ENCODE measurements at regions not wholly inside any gene's neighbourhood (a gene's known extent, or its start where the extent isn't known, plus 50 kb on each side); places are given as distances from the start of the nearest gene placed in this dataset.

DNA sequence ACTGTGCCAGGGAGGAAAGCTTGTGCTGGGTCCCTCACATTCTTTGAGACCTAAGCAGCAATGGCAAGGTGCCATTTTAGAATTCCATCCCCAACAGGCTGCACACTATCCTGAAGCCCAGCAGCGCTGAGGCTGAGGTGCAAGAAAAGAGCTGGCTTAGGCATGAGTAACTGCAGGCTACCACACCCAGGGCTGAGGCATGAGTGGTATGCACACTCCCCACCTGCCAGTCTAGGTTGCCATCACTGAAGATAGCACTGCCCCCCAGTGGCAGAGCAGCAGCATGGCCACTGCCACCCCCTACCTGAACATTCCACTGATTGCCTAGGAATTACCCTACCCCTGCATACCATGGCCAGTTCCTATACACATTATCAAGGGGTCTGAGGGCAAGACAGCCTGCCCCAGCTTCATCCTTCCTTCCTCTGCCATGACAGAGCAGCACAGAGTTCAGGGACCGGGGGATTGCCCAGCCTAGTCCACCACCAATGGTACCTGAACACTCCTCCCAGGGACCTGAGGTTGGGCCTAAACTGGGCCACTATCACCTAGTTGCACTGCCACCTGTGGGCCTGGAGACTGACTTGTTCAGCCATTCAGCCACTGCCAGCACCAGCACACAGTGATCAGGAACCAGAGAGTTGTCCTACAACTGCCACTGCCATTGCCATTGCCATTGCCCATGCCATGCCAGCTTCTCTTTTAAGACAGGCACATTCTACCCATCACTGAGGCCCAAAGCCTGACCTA, 129.8 kb downstream of the SATB1 start:
- peak; percentile 88 for DNase-seq (ENCODE audit: low spot score)

- no peak for DNase-seq (ENCODE audit: low spot score)
These were observed 135.0 kb downstream of the SATB1 start for GRCh38 chr3:18290157-18290556.

DNA sequence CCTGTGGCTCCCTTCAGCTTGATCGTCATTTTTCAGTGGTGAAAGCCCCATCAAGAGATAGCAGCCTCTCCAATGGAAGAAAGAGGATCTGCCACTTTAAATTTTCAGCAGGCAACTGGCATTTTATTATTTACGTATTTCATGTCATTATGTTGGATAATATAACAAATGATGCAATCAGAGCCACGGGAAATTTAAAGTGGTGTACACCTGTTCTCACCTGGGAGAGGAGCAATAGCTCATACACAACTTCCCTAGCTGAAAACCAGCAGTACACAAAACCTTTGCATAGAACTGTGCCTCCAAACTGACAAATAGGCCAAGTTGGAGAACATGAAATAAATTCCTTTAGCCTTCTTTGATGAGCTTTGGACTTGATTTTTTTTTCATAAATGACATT, 136.9 kb downstream of the SATB1 start:
- no peak for DNase-seq (ENCODE audit: low spot score)

DNA sequence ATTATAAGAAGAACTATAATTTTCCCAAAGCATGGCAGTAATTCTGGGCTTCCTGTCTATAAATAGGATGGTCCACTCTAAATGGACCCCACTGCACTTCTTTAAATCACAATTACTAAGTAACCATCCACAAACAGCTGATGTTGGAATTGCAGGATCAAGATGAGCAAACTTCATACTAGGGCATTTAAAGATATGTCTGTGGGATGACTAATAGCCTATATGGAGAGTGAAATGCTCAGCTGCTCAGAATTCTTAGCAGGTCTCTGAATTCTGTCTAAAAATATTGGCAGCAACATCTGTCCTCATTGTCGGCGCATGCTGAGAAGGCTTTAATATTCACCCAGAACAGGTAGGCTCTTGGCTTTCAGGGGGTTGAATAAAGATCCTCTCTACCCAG, 140.4 kb downstream of the SATB1 start:
- no peak for DNase-seq (ENCODE audit: low spot score)

GRCh38 chr3:18283680-18284079, 141.5 kb downstream of the SATB1 start:
- no peak for DNase-seq (ENCODE audit: low spot score)

- DNase-seq (ENCODE audit: low spot score): no peak
These were observed 142.6 kb downstream of the SATB1 start for GRCh38 chr3:18282507-18282906.

GRCh38 chr3:18279226-18279737, 145.9 kb downstream of the SATB1 start:
- no peak for DNase-seq (ENCODE audit: low spot score)

DNA sequence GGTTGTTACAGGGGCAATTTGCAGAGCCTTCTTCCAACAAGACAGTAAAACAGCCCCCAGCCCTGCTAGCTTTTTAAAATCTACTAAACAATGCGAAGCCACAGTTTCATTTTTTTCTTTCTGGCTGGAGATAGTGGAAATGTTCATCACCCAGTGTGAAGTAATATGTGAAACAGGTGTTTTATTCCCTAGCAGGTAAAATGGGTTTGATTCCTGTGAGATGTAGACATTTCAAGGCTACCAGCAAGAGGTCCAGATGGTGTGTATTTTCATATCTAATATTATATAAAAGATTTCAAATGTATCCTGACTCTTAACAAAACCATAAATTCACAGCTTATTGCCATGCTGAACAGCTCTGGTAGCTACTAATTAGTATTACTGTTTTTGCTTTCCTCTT, 160.3 kb downstream of the SATB1 start:
- no peak for DNase-seq (ENCODE audit: low spot score)

- no peak for DNase-seq (ENCODE audit: low spot score)
These were observed 160.8 kb downstream of the SATB1 start for GRCh38 chr3:18264361-18264760.

- no peak for DNase-seq (ENCODE audit: low spot score)
These were observed 166.6 kb downstream of the SATB1 start for GRCh38 chr3:18258492-18258891.

DNA sequence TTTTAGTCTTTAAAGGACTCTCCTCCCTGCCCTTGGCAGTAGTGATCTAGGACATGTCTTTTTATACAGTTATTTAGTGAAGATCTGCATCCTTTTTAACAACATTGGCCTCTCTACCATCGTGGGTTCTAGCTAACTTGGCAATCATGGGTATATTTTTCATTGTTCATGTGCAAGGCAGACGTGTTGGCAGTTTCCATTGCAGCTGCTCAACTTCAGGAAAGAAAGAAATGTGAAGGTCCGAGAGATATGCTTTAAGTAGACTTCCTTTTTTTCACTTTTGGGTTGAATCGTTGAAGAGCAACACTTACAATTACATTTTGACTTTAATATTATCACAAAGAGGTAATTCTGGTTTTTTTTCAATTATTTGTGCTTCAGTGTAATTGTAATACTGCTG, 172.6 kb downstream of the SATB1 start:
- DNase-seq (ENCODE audit: low spot score): no peak

DNA sequence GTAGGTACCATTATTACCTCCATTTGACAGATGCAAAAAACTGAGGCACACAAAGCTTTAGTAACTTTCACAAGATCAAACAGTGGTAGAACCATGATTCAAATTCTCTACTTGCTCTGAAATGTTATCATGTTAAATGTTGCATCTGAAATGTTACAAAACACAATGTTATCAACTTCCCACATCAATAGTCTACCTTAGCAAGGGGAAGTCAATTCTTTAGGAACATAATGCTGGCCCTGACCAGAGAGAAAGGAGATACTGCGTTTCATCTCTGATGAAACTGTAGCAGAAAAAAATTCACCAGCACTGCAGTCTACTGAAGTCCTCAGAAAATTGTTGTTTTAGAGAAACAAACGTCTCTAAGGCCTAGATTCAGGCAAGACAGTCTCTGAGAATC, 174.1 kb downstream of the SATB1 start:
- DNase-seq (ENCODE audit: low spot score): no peak

DNA sequence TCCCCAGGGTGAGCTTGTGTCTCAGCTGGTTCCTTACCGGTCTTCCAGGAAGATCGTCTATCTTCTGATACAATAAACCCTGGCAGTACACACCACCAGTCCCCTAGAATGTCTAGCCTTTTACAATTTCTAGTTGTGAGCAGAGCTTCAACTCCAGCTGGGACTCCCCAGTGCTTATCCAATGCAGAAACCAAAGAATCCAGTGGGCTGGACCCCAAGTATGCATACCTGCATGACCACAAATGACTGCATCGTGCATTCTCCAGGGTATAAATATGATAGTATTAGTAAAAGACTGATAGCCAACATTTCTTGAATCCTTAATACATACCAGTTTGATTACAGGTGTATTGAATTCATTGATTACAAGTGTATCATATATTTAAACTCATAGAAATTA, 176.0 kb downstream of the SATB1 start:
- DNase-seq (ENCODE audit: low spot score): no peak

DNA sequence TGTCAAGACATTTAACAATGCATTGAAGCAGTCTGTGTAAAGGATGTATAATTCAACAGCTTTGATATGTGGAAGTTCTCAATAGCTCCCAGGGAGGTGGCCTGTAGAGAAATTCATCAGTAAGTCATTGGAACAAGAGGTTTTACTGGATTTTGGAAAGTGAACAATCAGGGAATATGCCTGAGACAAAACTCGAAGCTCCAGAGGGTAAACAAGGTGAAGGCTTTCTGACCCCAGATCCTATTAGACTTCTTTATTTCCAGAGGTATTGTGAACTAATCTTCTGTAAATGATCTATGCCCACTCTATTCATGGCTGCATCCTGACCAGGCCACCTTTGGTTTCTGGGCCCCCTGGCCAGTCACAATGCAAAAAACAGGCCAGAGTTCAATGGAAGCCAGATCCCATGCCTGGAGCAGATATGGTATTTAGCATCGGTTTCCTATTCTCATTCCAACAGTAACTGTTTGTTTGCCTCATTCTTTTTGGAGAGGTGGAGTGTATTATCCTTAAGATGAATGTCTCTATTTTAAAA, 177.3 kb downstream of the SATB1 start:
- no peak for DNase-seq (ENCODE audit: low spot score)

GRCh38 chr3:18247139-18247695, 177.9 kb downstream of the SATB1 start:
- DNase-seq (ENCODE audit: low spot score): no peak

DNA sequence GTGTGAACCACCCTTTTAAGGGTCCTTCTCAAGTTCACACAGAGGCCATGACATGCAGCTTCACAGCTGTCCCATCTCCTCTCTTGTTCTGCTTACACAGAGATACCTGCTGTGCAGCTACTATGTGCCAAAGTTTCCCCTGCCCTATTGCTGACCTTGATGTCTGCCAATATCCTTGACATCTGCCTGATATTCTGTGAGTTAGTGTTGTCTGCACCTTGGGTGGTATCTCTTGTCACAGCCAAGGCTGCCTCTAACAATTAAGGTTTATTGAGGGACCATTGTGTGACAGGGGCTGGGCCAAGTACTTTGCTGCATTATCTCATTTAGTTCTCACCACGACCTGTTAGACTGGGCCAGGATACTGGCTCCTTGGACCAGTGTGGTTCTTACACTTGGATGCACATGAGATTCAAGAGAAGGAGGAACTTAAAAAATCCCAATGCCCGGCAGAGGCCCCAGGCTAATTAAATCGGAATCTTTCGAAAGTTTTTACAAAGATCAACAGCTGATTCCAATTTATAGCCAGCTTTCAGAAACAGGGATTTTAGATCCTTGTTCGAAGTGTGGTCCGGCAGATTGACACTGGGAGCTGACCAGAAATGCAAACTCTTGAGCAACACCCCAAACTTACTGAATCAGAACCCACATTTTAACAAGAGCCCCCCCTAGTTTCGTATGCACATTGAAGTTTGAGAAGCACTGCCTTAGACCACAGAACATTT, 178.6 kb downstream of the SATB1 start:
- DNase-seq (ENCODE audit: low spot score): no peak

DNA sequence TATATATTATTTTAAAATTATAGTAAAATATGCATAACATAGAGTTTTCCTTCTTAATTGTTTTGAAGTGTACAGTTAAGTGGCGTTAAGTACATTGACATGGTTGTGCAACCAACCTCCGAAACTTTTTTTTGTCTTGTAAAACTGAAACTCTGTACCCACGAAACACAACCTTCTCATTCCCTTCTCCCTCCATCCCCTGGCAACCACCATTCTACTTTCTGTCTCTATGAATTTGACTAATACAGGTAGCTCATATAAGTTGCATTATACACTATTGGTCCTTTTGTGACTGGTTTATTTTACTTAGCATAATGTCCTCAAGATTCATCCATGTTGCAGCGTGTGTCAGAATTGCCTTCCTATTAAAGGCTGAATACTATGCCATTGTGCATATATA, 179.4 kb downstream of the SATB1 start:
- DNase-seq (ENCODE audit: low spot score): no peak

DNA sequence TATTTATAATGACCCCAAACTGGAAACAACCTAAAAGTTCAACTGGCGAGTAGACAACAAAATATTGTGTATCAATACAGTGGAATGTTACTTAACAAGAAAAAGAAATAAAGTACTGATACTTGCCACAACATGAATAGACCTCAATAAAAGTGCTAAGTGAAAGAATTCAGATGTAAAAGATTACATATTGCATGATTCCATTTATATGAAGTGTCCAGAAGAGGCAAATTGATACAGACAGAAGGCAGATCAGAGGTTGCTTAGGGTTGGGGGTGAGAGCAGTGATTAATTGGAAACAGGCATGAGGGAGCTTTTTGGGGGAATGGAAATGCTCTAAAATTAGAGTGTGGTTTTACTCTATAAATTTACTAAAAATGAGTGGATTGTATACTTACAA, 183.3 kb downstream of the SATB1 start:
- DNase-seq (ENCODE audit: low spot score): no peak

DNA sequence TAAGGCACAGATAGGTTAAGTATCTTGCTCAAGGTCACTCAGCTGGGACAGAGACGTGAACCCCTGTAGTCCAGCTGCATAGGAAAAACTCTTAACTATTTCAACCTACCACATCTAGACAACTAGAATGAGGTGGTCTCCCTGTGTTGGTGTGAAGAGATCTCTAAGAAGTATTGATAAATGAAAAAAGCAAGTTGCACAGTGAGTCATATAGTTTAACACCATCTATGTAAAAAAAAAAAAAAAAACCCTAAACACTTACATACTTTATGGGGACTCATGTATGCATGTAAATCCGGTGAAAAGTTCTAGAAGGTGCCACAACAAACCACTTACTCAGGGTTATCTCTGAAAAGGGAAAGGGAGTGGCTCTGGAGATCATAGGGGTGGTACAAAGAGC, 185.5 kb downstream of the SATB1 start:
- DNase-seq (ENCODE audit: low spot score): no peak

DNA sequence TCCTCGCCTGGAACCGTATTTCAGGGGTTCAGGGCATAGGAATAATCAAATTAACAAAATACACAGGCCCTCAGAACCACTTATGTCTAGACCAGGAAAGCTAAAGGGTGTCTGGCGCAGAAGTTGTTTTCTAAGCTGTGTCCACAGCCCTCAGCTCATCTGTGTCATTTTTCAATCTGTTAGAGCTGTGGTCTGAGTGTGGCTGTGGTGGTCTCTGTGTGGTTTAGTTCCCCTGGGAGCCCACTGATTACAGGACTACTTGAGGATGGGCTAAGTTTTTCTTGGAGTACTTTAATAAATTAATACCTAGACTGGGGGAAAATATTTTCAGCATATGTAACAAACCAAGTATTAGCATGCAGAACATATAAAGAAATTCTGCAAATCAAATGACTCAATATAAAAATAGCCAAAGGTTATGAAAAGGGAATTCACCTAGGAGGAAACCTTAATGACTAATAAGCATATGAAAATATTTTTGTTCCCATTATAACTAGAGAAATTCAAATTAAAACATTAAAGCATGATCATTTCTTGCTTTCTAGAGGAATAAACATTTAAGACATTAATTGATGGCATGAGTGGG, 186.3 kb downstream of the SATB1 start:
- DNase-seq (ENCODE audit: low spot score): no peak

GRCh38 chr3:18238332-18238731, 186.8 kb downstream of the SATB1 start:
- DNase-seq (ENCODE audit: low spot score): no peak

DNA sequence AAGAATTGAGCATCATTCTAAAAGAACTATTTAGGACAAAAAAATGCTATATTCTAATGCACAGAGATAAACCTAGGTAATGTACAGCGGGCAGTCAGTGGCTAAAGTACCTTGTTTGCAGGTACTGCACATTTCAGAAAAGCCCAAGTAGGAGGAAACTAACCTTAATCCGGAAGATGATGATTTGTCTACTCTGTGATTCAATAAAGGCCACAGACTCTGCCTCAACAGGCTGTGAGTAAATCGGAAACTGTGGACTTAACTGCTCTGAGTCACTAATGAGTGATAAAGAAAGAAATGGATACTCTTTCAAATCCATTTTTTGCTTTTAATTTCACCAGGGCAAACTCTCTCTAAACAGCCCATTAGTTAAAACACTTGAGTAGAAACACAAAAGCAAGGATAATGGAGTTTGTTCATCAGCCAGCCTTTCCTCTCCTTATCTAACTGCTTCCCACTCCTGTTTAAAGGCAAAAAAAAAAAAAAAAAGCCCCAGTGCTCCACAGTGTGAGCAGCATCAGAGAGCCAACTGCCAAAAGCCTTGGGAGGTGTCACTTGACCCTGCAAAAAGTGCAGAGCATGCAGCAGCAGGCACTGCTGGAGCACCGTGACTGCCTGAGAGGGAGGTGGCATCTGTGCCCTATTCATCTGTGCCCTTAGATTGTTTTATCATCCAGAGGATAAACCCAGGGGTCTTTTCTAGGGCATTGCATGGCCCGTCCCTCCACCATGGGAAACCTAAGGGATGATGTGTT, 187.7 kb downstream of the SATB1 start:
- peak; percentile 40 for DNase-seq (ENCODE audit: low spot score)
